HL-60 (cell line): ENCODE measurements at regions not wholly inside any gene's neighbourhood (a gene's known extent, or its start where the extent isn't known, plus 50 kb on each side); places are given as distances from the start of the nearest gene placed in this dataset.

ENCODE experiments used
- GABPA ChIP-seq: IDR thresholded peaks from 2 replicates; pipeline ENCODE4 v1.6.1; 2012; ENCODE audit warnings: low read depth
- POLR2AphosphoS5 ChIP-seq: IDR thresholded peaks from 2 replicates; pipeline ENCODE4 v1.6.1; 2012; ENCODE audit warnings: low read depth
- REST ChIP-seq: IDR thresholded peaks from 2 replicates; pipeline ENCODE4 v1.6.1; 2012; ENCODE audit warnings: low read depth; ENCODE audit not compliant: insufficient replicate concordance
- SPI1 ChIP-seq: IDR thresholded peaks from 2 replicates; pipeline ENCODE4 v1.6.1; 2012; ENCODE audit warnings: low read depth, mild to moderate bottlenecking, borderline replicate concordance
- TF ChIP-seq, protein P1 (sequence below): IDR thresholded peaks from one replicate; pipeline ENCODE4 v1.5.1; 2011; ENCODE audit warnings: low read length, control low read depth, inconsistent platforms; ENCODE audit not compliant: insufficient read depth

GRCh38 chr21:41068967-41069642 lies 98.9 kb upstream of the BACE2 start:
- TF ChIP-seq, protein P1, sequence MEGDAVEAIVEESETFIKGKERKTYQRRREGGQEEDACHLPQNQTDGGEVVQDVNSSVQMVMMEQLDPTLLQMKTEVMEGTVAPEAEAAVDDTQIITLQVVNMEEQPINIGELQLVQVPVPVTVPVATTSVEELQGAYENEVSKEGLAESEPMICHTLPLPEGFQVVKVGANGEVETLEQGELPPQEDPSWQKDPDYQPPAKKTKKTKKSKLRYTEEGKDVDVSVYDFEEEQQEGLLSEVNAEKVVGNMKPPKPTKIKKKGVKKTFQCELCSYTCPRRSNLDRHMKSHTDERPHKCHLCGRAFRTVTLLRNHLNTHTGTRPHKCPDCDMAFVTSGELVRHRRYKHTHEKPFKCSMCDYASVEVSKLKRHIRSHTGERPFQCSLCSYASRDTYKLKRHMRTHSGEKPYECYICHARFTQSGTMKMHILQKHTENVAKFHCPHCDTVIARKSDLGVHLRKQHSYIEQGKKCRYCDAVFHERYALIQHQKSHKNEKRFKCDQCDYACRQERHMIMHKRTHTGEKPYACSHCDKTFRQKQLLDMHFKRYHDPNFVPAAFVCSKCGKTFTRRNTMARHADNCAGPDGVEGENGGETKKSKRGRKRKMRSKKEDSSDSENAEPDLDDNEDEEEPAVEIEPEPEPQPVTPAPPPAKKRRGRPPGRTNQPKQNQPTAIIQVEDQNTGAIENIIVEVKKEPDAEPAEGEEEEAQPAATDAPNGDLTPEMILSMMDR = peak; percentile 82
- TF ChIP-seq REST (no peak), POLR2AphosphoS5 (no peak), SPI1 (no peak), GABPA (no peak)
